Psoas muscle (tissue), 7 donors: ENCODE measurements at regions not wholly inside any gene's neighbourhood (a gene's known extent, or its start where the extent isn't known, plus 50 kb on each side); places are given as distances from the start of the nearest gene placed in this dataset.

Experiments used
- ATAC-seq, 4 donors: fragments of 200-7000 bp; cut with Tn5 transposase; one replicate each; pipeline ENCODE4 v1.9.1; 2020; ENCODE audit warnings: moderate library complexity in 3 of 4, mild to moderate bottlenecking in 2 of 4
- DNase-seq, 2 donors: peaks; one replicate each; pipeline ENCODE4 v3.0.0-alpha.2; 2020
- H3K27ac ChIP-seq: fragments of 200-600 bp; one replicate; pipeline ENCODE4 v1.8.0; 2022
- H3K27me3 ChIP-seq, 3 donors: fragments of 200-600 bp in 1 of 3; one replicate each; pipeline versions ENCODE4 v1.6.1 to v1.8.0; 2013 to 2022; ENCODE audit warnings: low read length in 2 of 3, mild to moderate bottlenecking in 2 of 3, moderate library complexity in 1 of 3; ENCODE audit not compliant: insufficient read depth in 3 of 3
- H3K36me3 ChIP-seq, 2 donors: fragments of 200-600 bp in 1 of 2; one replicate each; pipeline versions ENCODE4 v1.6.1 to v1.8.0; 2013 to 2022; ENCODE audit warnings: low read depth in 1 of 2, mild to moderate bottlenecking in 1 of 2, moderate library complexity in 1 of 2; ENCODE audit not compliant: insufficient read depth in 1 of 2
- H3K4me1 ChIP-seq: fragments of 200-600 bp; one replicate; pipeline ENCODE4 v1.8.0; 2022
- H3K4me3 ChIP-seq: fragments of 200-600 bp; one replicate; pipeline ENCODE4 v1.8.0; 2022; ENCODE audit warnings: mild to moderate bottlenecking
- H3K9me3 ChIP-seq: fragments of 200-600 bp; one replicate; pipeline ENCODE4 v1.8.0; 2022
- WGBS, 3 donors: extraction: QIAGEN DNeasy Blood & Tissue Kit; methylation state at CpG; one replicate each; pipeline versions ENCODE4 v1.1.6 to v1.1.7; 2013; 5-methylcytosine and 5-hydroxymethylcytosine counted together
- intact Hi-C, 2 donors: fragments of 100-400 bp; cut with DNase I; formaldehyde crosslinking; loops; one replicate each; pipeline versions ENCODE4 v1.11.0 to v1.14.2; 2022
- TF ChIP-seq, protein P1 (sequence below): fragments of 200-600 bp; IDR thresholded peaks from one replicate; pipeline ENCODE4 v1.8.0; 2022; ENCODE audit warnings: antibody characterized with exemption
- donor health status: healthy with polysubstance abuse.
- donor health status: DM: no; HTN: no; CAD: no; lungs with moderate emphysema.
- donor health status: Bipolar disorder and iron deficiency.
- donor health status: healthy.
- donor health status: DM: yes; HTN: yes; CAD: no.
- donor health status: DM: no; HTN: no; CAD: no.
- donor health status: DM: yes; HTN: yes; CAD: no.

DNA sequence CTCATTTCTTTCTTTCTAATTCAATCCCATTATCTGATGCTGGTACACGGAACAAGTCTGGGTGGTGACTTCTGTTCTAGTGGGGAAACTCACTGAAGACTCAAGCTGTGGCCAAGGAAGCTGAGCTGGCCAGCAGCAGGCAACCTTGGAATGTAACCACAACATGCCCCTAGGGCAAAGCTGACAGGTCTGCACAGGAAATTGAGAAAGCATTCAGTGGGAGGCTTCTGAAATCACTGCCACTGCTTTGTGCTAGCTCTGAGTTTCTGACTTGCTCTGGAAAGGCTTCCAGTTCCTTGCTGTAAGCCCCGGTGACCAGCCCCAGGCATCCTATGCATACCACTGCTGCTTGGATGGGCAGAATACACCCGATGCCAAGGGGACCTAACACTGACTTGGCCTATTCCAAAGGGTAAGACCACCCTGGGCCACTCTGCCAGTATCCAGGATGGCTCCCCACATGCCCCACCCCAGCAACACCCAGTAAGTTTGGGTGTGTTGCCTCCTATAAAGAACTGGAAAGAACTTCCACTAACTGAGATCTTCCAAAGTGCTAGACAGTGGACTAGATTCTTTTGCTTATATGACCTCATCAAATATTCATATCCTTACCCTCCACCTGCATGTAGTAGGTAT lies 84.5 kb upstream of the CDKN3 start:
- H3K4me1 ChIP-seq: no peaks in the 10 kb centered on the region
- no peak overlapping the region for H3K4me3 ChIP-seq
- H3K9me3 ChIP-seq: no peaks in the 10 kb centered on the region
- ATAC-seq (no peak), DNase-seq (peak in 1 of 2 donors; percentile 23)
- no peaks in the 10 kb centered on the region for H3K36me3 ChIP-seq
- TF ChIP-seq, protein P1, sequence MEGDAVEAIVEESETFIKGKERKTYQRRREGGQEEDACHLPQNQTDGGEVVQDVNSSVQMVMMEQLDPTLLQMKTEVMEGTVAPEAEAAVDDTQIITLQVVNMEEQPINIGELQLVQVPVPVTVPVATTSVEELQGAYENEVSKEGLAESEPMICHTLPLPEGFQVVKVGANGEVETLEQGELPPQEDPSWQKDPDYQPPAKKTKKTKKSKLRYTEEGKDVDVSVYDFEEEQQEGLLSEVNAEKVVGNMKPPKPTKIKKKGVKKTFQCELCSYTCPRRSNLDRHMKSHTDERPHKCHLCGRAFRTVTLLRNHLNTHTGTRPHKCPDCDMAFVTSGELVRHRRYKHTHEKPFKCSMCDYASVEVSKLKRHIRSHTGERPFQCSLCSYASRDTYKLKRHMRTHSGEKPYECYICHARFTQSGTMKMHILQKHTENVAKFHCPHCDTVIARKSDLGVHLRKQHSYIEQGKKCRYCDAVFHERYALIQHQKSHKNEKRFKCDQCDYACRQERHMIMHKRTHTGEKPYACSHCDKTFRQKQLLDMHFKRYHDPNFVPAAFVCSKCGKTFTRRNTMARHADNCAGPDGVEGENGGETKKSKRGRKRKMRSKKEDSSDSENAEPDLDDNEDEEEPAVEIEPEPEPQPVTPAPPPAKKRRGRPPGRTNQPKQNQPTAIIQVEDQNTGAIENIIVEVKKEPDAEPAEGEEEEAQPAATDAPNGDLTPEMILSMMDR: no peak
- intact Hi-C loops: no loop called here
- 74 to 81% (median 81%) methylated on average over 3 of the region's 3 CpGs for WGBS, 3 donors
- no peaks in the 10 kb centered on the region for H3K27me3 ChIP-seq
- no peak overlapping the region for H3K27ac ChIP-seq

DNA sequence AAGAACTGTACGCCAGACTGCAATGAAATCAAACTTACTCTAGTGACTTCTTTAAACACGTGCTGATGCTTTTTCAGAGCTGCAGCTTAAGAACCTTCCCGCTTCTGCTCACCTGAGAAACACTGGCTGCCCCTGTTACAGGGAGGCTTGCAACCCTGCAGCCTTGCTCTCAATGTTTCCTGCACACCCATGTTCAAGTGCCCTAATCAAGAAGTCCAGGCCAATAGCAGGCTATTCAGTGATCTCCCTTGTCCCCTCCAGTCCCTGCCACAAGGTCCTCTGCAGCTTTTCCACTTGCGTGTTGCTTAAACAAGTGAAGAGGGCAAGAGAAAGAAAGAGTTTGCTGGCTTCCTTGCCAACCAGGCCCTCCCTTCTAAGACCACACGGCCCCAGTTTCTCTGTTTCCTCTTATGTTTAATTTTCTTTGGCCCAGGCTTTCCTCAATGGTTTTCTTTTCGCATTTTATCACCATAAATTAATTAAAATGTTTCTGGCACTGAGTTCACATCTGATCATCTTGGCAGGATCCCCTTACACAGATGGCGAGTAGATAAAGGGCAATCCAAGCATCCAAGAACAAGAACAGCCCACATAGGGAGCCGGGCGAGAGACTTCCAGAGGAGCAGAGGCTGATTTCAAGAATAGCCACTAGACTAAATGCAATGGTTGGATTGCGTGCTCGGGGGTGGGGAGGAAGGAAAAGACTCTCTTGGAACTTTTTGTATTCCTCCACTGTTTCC lies 82.3 kb upstream of the CDKN3 start:
- DNase-seq: no peak
- intact Hi-C loops: no loop called here
- H3K27me3 ChIP-seq: no peaks in the 10 kb centered on the region
- no peak overlapping the region for H3K4me3 ChIP-seq
- ATAC-seq: no peak
- no peaks in the 10 kb centered on the region for H3K4me1 ChIP-seq
- H3K36me3 ChIP-seq: no peaks in the 10 kb centered on the region
- TF ChIP-seq, protein P1: no peak
- H3K9me3 ChIP-seq: no peaks in the 10 kb centered on the region
- WGBS, 3 donors: 78 to 81% (median 80%) methylated on average over 11 of the region's 11 CpGs
- H3K27ac ChIP-seq: no peak overlapping the region

DNA sequence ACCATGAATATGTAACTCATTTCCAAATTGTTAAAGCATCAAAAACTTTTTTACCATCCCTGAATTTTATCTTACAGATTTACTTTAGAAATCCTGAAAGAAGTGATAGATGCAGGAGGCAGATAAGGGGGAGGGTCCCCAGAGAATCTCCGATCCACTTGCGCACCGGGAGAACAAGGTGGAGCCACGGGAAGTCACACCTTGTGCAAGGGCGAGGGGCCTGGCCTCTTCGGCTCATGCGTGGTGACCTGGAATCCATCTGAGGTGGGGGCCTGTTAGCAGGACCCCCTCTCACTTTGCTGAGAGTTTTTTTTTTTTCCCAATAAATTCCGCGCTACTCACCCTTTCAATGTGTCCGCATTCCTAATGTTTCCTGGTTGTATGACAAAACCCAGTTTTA lies 80.2 kb upstream of the CDKN3 start:
- TF ChIP-seq, protein P1: no peak
- intact Hi-C loops: no loop called here
- H3K27ac ChIP-seq: no peak overlapping the region
- no peak overlapping the region for H3K4me3 ChIP-seq
- H3K36me3 ChIP-seq: no peaks in the 10 kb centered on the region
- no peaks in the 10 kb centered on the region for H3K27me3 ChIP-seq
- no peaks in the 10 kb centered on the region for H3K4me1 ChIP-seq
- ATAC-seq (no peak), DNase-seq (no peak)
- no peaks in the 10 kb centered on the region for H3K9me3 ChIP-seq
- 95 to 97% (median 95%) methylated on average over 10 of the region's 10 CpGs for WGBS, 3 donors

DNA sequence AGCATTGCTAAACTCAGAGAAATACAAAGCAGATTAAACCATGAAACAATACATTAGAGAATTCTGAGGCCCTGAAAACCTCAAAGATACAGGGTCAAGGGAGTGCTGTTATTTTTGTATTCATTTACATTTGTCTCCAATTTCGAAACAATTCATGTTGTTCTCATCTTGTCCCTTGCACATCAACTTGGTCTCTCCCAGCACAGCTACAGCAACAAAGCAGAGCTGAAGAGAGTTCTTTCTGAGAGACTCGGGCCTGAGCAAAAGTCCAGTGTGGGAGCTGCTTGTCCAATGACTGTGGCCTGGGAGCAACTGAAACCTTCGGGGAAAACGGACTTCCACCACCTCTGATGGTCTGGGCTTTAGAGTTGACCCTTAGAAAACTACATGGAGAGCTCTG lies 79.4 kb upstream of the CDKN3 start:
- no peak overlapping the region for H3K27ac ChIP-seq
- H3K27me3 ChIP-seq: no peaks in the 10 kb centered on the region
- TF ChIP-seq, protein P1: no peak
- no peaks in the 10 kb centered on the region for H3K36me3 ChIP-seq
- no peak overlapping the region for H3K4me3 ChIP-seq
- DNase-seq: no peak
- no peaks in the 10 kb centered on the region for H3K9me3 ChIP-seq
- intact Hi-C loops: no loop called here
- ATAC-seq: no peak
- WGBS, 3 donors: 63 to 70% (median 64%) methylated on average over 4 of the region's 4 CpGs
- no peaks in the 10 kb centered on the region for H3K4me1 ChIP-seq
